HG03135 (cell line): ENCODE measurements at regions not wholly inside any gene's neighbourhood (a gene's known extent, or its start where the extent isn't known, plus 50 kb on each side); places are given as distances from the start of the nearest gene placed in this dataset.

Experiments
- ATAC-seq: cut with Tn5 transposase; IDR thresholded peaks from one replicate; pipeline ENCODE4 v1.9.1; 2021; ENCODE audit warnings: mild to moderate bottlenecking, moderate library complexity; ENCODE audit not compliant: unreplicated experiment

DNA sequence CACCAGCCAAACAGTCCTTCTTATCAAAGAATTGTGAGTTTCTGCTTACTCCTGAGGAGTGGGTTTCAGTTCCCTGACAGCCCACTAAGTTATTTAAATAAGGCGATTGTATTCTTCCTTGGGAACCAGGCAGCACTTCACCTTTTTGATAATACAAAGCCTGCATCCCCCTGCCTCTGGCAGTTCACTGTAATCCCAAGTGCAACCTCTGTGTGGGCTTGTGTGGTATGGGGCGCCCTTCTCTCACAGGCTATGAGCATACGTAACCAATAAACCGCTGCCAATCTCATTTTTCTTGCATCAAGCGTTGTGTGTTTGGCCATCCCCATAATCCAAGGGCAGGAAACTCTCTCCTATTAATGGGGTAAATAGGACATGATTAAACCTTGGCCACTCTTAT is 1025.6 kb downstream of the NSUN3 start:
- ATAC-seq = no peak

DNA sequence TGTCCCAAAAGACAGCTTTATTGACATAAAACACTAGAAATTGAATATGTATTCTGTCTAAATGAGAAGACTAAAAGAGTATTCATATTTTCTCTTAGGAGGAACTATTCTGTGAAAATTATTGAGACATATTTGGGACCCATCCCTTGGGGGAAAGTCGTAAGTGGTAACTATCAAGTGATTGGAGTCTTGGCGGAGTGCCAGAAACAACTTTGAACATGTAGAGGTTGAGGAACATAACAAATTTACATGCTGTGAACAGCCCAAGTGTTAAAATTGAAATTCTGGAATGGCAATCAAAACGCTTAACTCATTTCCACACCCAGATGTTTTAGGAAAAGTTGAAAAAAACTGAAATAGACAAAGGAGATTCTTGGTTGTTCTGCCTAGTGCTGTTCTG is 1034.6 kb downstream of the NSUN3 start:
- no peak for ATAC-seq

DNA sequence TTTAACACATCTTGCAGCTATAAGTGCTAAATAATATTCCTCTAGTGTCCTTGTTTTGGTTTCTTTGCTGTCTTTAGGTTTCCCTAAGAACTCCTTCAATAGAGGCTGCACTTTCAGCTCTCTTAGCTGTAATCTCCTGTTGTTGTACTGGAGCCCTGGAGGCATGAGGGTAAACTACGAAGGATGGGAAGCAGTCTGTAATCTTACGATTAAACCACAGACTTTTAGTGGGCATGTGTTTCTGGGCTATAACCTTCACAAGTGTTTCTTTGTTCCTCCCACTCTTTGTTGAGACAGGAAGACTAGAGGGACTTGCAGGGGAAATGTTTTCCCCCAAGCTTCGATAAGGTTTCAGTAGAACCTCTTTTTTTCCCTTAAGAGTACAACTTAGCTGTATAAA is 1058.1 kb downstream of the NSUN3 start:
- ATAC-seq = no peak

DNA sequence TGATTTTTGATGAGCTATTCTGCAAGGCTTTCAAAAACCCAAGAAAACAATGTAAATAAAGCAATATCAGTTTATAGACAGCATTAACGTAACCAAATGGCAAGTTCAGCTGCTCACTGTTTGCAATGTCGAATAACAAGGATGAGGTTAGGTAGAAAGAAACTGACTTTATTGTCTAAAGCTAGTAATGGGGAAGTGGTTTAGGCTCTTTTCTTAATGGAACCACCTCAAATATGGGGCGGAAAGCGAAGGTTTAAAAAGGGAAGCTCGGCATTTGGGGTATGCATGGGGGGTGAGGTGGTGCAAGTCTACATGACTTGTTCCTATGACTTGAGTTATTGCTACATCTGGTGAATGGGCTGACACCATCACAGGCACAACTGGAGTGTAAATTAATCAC is 1060.2 kb downstream of the NSUN3 start:
- ATAC-seq = no peak

DNA sequence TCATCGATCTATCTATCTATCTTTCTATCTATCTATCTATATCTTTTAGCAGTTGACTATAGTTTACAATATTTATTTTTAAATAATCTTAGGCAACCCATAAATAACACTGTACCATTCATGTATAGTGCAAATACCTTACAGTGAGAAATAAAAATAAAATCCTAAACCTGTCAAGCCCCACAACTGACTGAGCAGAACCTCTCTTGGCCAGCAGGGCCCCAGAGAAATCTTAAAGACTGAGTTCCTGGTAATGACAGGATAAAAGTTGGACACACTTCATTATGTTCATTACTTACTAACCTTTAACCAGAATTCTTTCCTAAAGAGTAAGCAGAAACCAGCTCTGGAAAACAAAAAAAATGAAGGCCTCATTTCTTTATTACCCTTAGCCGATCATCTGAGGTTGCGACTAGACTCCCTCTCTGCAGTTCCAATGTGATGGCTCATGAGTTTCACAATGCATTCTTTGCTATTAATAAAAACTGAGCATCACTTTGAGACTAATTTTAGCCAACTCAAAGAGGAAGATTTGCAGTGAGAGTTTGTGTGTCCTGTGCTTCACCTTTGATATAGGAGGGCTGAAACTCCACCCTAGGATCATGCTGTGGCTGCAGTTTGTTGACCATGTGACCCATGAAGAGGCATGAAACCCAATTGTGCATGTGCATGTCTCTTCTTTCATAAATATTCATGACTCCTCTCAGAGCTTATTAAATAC is 1072.0 kb downstream of the NSUN3 start:
- no peak for ATAC-seq

DNA sequence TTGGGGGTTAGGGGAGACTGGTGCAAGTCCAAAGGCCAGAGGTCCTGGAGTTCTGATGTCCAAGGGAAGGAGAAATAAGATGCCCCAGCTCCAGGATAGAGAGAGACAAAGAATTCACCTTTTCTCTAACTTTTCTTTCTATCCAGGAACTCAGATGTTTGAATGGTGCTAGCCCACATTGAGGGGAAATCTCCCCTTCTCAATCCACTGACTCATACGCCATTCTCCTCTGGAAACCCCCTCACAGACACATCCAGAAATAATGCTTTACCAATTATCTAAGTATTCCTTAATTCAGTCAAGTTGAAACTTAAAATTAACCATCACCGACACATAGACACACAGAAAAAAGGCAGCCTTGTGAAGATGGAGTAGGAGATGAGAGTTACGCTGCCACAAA is 1085.2 kb downstream of the NSUN3 start:
- ATAC-seq = no peak

DNA sequence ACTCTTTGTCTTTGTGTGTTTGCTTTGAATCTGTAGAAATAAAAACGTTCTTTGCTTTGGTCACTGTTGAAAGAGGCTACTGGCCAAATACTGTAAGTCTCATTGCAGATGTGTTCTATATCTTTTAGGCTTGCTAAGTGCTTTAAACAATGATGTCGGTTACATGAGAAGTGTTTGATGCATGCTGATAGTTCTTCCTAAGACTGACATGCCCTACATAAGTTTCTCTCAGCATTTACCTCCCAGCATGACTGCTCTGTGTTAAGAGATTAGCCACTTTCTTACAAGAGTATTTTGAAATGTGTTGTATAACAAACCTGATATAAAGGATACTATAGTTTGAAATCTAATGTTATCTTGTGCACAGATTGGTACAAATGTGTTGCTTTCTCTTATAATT is 1088.7 kb downstream of the NSUN3 start:
- ATAC-seq = no peak

DNA sequence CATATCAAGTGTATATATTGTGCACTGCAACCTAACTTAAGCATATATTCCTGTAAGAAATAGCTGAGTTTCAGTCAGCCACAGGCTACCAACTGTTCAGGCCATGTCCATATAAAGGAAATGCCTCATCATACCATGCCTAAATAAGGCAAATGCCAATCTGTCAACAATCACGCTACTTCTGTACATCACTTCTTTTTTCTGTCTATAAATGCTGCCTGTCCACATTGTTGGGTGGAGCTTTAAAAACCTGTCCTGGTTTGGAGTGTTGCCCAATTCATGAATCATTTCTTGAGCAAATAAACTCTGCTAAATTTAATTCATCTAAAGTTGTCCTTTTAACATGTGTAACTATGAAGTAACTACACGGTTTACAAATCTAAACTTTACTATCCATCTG is 1091.9 kb downstream of the NSUN3 start:
- no peak for ATAC-seq

DNA sequence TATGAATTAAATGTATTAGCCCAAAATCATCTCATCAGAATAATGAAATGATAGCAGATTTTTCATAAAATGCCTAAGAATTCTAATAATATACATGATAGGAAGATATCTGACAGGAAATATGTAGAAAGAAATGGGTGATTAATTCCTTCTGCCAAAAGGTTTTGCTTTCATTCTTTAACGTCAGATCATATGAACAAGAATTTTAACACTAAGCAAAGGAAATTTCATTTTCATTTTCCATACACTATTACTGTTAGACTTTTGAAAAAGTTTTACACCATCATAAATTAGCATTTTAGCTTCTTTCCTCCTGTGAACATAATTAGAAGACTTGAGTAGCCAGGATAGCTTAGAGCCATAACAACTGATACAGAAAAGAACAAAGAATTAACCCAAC is 1099.9 kb downstream of the NSUN3 start:
- no peak for ATAC-seq

DNA sequence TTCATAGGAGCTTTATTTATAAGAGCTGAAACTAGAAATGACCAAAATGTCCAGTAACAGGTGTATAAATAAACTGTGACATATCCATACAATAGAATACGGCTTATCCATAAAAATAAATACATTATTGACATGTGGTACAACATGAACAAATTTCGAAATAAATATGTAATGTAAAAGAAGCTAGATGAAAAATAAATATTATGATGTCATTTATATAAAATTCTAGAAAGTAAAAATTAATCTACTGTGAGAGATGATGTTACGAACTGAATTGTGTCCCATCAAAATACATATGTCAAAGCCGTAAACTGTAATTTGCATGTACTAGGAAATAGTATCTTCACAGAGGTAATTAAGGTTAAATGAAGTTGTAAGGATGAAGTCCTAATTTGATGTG is 1104.9 kb downstream of the NSUN3 start:
- no peak for ATAC-seq

DNA sequence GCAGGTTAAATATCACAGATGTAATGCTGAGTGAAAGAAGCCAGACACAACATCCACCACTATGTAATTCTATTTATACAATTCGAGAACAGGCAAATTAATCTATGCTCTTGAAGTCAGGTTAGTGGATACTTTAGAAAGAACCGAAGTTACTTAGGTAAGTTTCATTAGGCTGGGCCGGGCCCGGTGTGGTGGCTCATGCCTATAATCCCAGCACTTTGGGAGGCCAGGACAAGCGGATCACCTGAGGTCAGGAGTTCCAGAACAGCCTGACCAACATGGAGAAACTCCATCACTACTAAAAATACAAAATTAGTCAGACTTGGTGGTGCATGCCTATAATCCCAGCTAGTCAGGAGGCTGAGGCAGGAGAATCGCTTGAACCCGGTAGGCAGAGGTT is 1105.7 kb downstream of the NSUN3 start:
- no peak for ATAC-seq

DNA sequence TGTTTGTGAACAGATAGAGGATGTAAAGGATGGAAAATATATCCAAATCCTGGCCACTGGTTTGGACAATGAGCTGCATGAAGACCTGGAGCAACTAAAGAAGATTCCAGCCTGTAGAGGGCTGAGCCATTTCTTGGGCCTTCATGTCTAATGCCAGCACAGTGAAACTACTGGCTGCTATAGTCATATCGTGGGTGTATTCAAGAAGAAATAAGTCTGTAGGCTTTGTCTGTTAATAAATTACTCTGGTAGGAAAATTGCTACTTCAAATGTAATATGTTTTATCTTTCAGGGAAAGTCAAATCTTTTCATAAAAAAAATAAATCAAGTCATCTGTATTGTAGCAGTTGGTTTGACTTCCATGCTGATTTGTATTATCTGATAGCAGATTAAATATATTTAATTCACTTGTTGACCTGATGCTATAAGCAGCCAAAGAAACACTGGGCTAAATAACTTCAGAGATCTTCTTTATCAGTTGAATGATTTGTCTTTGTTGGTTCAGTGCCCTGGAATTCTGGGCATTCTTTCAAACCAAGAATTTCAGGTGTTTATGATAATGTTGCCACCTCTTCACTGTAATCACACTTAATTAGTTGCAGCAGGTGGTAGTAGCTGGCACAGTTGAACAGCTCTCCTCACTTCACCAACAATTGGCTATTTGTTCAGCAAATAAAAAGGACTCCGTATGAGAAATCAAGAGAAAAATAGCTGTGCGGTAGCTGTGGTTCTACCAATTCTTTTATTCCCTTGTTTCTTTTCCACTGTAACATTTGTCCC is 1109.5 kb downstream of the NSUN3 start:
- no peak for ATAC-seq

DNA sequence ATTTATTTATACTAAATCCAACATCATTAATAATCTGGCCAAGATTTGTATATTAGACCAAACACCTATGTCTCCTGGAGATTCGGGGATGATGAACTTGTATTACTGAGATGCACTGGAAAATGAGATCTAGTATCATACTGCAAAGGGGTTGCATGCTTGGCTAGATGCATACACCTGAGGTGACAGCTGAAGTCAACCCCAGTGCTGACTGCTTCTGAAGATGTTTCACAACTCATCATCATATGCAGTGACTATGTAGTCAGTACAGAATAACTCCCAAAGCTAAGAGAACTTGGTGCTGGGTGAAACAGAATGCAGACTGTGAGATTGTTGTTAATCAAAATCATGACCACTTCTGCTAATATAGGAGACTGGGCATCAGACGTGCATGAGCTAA is 1114.2 kb downstream of the NSUN3 start:
- no peak for ATAC-seq

DNA sequence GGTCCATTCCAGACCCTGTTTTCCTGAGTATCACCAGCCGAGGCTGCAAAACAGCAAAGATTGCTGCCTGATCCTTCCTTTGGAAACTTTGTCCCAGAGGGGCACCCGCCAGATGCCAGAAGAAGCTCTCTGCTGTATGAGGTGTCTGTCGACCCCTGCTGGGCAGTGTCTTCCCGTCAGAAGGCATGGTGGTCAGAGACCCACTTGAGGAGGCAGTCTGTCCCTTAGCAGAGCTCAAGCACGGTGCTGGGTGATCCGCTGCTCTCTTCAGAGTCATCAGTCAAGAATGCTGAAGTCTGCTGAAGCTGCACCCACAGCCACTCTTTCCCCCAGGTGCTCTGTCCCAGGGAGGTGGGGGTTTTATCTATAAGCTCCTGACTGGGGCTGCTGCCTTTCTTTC is 1121.2 kb downstream of the NSUN3 start:
- ATAC-seq = no peak

DNA sequence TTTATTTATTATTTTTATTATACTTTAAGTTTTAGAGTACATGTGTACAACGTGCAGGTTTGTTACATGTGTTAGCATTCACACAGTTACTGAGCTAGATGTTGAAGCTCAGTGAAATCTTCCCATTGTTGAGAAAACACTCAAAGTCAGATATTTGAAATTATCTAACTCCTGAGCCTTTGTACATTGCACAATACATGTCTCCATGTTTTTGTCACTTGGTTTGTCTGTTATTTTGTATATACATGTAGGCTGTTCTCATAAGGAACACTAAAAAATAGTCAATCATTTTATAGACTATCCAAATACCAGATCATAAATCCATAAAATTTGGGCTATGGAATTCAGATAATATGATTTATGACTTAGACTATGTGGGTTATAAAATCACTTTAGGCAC is 1126.5 kb downstream of the NSUN3 start:
- ATAC-seq = no peak

DNA sequence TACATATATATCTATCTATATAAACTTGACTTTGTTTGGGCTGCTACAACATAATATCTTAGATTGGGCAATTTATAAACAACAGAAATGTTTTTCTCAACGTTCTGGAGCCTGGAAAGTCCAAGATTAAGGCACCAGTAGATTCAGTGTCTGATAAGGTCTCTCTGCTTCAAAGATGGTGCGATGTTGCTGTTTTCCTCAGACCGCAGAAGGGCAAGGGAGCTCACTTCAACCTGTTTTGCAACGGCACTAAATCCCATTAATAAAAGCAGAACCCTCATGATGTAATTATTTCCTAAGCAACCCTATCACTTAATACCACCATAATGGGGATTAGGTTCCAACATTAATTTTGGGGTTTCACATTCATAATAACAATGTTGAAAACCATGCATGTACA is 1134.8 kb downstream of the NSUN3 start:
- no peak for ATAC-seq

DNA sequence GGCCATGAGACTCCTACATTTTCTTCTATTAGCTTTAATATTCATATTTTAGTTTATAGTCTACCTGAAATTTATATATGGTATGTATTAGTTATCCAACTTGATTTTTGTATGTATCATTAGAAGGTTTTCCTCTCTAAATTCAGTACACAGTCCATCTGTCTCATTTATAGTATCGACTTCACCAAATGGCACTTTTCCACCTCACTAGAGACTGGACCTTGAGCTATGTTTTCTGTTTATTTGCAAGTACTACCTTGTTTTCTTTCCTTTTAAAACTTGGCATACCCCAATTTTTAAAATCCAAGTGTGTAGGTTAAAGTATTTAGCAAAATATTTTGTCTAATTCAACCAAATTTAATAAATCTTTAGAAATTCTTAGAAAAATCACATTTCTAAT is 1137.5 kb downstream of the NSUN3 start:
- no peak for ATAC-seq

DNA sequence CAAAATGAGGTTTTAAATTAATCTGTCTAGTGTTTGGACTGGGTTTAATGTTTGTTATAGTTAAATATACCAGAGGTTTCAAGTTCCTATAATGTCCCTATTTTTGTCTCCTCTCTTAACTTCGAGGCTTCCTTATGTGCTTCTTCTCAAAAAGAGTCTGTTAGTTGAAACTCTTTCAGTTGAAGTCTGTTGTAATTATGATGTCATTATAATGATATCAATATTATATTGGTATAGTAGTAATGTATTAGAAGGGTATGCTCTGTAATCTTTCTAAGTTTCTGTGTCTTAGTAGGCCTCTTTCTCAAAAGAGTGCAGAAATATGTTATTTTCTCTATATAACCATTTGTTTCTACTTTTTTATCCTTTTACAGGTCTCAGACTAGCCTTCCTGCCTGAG is 1148.0 kb downstream of the NSUN3 start:
- no peak for ATAC-seq

DNA sequence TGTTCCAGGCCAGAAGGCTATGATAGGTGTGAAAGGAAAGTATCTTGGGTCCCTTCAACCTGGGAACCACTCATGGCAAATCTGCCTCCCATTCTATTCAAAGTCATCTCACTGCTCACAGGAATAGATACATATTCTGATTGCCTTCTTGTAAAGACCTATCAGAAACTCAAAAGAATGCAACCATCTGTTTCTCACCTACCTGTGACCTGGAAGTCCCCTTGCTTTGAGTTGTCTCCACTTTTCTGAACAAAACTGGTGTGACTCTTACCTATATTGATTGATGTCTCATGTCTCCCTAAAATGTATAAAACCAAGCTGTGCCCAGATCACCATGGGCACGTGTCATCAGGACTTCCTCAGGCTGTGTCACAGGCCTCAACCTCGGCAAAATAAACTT is 1149.3 kb downstream of the NSUN3 start:
- no peak for ATAC-seq

DNA sequence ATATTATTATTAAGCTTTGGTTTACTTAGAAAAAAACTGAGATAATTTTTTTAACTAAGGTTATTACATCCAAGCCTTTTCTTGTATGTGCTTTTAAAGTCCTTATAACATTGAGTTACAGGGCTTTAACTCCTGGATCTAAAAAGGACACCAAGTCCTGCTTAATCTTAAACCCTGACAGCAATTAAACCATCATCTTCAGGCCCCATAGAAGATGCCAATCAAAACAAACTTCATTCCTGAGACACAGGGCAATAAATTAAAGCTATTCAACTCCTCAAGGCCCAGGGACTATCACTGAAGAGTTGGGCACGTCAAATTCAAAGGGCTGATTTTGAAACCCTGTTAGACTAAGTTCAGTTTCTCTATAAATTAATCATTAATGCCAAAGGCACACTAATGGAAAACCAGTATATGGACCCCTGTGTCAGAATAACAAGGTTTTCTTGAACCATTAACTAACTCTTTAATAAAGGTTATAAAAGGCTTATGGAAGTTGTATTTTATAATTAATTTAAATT is 1152.6 kb downstream of the NSUN3 start:
- ATAC-seq = no peak

DNA sequence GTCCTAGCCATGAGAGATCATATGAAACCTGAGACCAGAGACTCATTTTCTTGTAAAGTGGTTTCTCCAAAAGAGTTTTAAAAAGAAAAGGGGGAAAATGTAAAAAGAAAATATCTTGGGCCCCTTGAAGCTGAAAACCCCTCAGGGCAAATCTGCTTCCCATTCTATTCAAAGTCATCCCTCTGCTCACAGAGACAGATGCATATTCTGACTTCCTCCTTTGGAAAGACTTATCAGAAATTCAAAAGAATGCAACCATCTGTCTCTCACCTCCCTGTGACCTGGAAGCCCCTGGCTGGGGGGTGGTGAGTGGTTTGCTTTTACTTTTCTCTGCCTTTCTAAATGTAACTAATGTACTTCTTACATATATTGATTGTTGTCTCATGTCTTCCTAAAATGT is 1154.8 kb downstream of the NSUN3 start:
- ATAC-seq = no peak

DNA sequence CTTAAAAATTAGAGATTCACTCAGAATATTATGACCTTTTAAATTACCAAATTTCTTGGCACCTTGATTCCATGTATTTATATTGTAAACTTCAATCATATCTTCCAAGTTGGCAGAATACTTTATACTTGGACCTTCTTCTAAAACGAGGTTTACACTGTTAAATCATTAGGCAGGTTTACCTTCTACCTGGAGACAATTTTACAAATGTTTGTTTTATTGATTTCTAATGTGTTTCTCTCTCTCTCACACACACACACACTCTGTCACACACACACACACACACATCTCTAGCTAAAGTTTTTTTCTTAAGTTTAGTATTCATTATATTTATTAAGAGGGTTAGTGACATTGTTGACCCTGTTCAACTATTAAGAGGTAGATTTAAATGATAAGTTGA is 1155.6 kb downstream of the NSUN3 start:
- no peak for ATAC-seq
